Umbilical cord (tissue), 1 donor: ENCODE measurements at regions not wholly inside any gene's neighbourhood (a gene's known extent, or its start where the extent isn't known, plus 50 kb on each side); places are given as distances from the start of the nearest gene placed in this dataset.
"Not testable (repeated sequence)": the region's sequence is repeated elsewhere in the genome, so short reads cannot be mapped to it uniquely, and the experiment has no call there.

Experiments used
- DNase-seq: peaks from one replicate; pipeline ENCODE4 v3.0.0-alpha.2; 2015; ENCODE audit warnings: low spot score

- DNase-seq, result no peak
These were observed 1489.6 kb downstream of the REEP3 start for GRCh38 chr10:65010845-65011244.

- DNase-seq, result no peak
These were observed 1496.3 kb downstream of the REEP3 start for GRCh38 chr10:65017523-65017922.

GRCh38 chr10:65024886-65025285, 1503.7 kb downstream of the REEP3 start:
- DNase-seq, result no peak

- DNase-seq, result no peak
These were observed 1509.1 kb downstream of the REEP3 start for GRCh38 chr10:65030263-65030662.

- no peak for DNase-seq
These were observed 1511.9 kb downstream of the REEP3 start for GRCh38 chr10:65032867-65033769.

GRCh38 chr10:65033957-65034356, 1512.8 kb downstream of the REEP3 start:
- no peak for DNase-seq

- DNase-seq, result no peak
These were observed 1519.6 kb downstream of the REEP3 start for GRCh38 chr10:65040796-65041195.

GRCh38 chr10:65041307-65041706, 1520.1 kb downstream of the REEP3 start:
- DNase-seq, result no peak

GRCh38 chr10:65042496-65042895, 1521.3 kb downstream of the REEP3 start:
- DNase-seq, result no peak

GRCh38 chr10:65046831-65047230, 1525.6 kb downstream of the REEP3 start:
- no peak for DNase-seq

- DNase-seq, result not testable (repeated sequence)
These were observed 1530.9 kb downstream of the REEP3 start for GRCh38 chr10:65052111-65052510.

GRCh38 chr10:65053397-65053796, 1532.2 kb downstream of the REEP3 start:
- DNase-seq, result not testable (repeated sequence)

- not testable (repeated sequence) for DNase-seq
These were observed 1532.7 kb downstream of the REEP3 start for GRCh38 chr10:65053831-65054351.

- DNase-seq, result not testable (repeated sequence)
These were observed 1533.5 kb downstream of the REEP3 start for GRCh38 chr10:65054701-65055100.

- DNase-seq, result no peak
These were observed 1544.1 kb downstream of the REEP3 start for GRCh38 chr10:65065278-65065677.

GRCh38 chr10:65083222-65083621, 1562.0 kb downstream of the REEP3 start:
- DNase-seq, result no peak

- DNase-seq, result no peak
These were observed 1569.8 kb downstream of the REEP3 start for GRCh38 chr10:65090991-65091390.

GRCh38 chr10:65100146-65100545, 1578.9 kb downstream of the REEP3 start:
- DNase-seq, result no peak

GRCh38 chr10:65100881-65101280, 1579.7 kb downstream of the REEP3 start:
- not testable (repeated sequence) for DNase-seq

- no peak for DNase-seq
These were observed 1588.8 kb downstream of the REEP3 start for GRCh38 chr10:65110009-65110408.

GRCh38 chr10:65111059-65111458, 1589.9 kb downstream of the REEP3 start:
- not testable (repeated sequence) for DNase-seq

GRCh38 chr10:65112573-65112972, 1591.4 kb downstream of the REEP3 start:
- DNase-seq, result no peak

GRCh38 chr10:65123120-65123519, 1601.9 kb downstream of the REEP3 start:
- no peak for DNase-seq
